Limb (tissue), 2 donors: ENCODE measurements at regions not wholly inside any gene's neighbourhood (a gene's known extent, or its start where the extent isn't known, plus 50 kb on each side); places are given as distances from the start of the nearest gene placed in this dataset.

Experiments used
- DNase-seq, 2 donors: peaks; one replicate each; pipeline ENCODE4 v3.0.0-alpha.2; 2016; ENCODE audit errors: extremely low spot score in 2 of 2

DNA sequence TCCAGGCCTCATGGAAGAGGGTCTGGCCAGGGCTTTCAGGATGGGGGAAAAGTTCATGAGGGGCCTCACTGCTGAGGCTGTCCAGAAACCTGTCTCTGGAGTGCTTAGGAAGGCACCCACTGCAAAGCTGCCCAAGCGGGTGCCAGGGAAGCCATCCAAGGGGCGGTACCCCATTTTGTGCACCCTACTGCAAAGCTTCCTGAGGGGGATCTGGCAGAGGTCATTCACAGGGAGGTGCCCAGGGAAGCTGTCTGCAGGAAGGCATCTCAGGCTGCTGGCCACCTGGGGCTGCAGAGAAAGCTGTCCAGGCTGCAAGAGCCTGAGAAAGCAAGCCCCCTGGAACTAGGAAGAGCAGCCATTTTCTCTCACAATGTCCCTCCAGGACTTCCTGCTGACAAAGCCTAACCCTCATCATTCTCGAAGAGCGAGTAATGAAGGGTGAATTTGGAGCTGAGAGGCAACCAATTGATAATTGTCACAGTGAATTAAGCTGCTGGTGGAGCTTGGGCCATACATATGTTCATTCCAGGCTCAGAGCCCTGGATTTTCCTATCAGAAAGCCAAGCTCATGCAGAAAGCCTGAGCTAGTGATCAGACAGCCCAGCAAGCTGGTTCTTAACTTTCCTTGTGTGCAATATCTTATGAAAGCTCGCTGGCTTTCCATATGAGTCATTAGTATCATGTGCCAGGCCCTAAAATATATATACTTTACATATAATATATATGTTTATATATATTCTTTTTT, 62.2 kb upstream of the SLC22A16 start:
- DNase-seq: no peak

DNA sequence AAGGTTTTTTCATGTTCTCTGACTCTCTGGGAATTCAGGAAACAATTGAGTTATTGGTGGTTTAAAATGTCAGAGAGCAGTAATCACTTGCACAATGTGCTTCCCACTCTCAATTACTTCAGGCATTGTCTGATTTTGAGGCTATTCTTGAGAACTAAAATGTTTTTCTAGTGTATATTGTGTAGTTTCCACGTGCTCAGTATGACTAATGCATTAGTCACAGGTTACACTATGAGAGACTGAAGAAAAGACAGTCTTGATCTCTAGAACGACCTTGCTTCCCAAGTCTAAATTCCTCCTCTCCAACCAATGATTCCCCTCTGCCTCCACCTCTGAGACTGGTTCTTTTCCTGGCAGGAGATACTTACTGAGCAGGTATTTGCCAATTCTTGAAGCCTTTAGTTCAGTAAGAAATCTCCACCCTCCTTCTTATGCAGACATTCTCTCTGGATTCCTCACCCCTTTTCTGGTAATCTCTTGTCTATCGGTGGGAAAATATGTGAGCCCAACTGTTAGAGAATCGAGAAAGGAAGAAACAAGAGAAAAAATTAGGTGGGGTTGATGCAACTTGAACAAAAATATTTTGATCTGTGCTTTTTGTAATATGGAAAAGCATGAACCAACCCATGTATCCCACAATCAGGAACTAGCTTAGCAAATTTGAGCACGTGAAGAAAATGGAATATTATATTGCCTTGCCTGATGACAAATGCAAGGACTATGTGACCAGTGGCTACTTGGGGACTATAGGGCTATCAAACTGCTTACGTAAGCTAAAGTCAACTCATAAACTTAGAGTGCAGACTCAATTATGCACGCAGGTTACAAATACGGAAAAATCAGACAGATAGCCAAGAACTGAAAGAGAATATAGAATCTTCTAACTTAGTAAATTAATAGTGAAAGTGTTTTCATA, 61.1 kb upstream of the SLC22A16 start:
- DNase-seq: no peak

DNA sequence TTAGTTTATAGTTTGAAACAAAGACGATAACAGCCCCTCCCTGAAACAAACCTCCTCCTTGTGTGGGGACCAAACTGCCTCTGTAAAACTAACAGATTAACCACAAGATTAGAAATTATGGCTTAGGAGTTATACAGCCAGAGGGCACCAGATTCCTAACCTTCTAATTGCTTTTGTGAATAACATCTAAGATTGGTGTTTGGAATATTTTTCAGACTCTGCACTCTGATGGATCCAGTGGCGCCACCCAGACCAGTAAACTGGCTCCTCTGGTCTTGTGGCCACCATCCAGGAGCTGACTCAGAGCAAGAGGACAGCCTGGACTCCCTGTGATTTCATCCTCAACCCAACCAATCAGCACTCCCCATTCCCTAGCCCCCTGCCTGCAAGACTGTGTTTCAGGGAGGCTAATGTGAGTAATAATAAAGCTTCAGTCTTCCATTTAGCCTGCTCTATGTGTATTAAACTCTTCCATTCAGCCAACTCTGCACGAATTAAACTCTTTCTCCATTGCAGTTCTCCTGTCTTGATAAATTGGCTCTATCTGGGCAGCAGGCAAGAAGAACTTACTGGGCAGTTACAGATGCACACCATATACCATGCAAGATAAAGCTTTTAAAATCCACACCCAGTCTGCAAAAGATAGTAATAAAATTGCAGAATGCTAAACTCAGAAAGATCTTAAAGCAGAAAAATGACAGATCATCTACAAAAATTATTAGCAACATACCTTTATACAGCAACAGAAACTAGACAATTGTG, 58.5 kb upstream of the SLC22A16 start:
- DNase-seq: no peak

DNA sequence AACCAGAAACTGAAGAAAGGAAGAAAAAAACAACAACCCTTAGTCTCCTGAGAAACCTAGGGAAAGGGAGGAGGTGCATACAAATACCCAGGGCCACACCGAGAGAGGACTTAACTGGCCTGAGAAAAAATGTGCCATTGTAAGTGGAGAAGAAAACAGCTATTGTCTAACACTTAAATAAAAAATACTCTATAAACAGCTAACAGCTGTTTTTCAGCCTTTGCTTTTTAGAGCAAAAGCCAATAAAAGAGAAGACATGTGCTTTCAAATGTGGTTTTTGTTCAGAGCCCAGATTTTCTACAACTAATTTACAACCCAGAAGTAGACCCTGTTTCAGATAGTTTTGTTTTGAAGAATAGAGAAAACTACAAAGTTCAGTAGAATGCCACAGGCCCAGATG, 56.0 kb upstream of the SLC22A16 start:
- DNase-seq: no peak

DNA sequence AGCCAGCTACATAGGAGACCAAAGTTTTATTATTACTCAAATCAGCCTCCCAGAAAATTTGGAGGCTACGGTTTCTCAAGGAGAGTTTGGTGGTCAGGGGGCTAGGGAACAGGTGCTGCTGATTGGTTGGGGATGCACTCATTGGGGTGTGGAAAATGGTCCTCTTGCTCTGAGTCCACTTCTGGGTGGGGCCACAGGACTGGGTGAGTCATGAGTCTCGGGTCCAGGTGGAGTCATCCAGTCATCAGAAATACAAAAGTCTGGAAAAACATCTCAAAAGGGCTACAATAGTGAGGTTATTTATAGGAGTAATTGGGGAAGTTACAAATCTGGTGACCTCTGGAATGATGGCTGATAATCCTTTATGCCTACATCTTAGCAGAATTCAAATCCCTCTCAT, 54.3 kb upstream of the SLC22A16 start:
- no peak for DNase-seq

DNA sequence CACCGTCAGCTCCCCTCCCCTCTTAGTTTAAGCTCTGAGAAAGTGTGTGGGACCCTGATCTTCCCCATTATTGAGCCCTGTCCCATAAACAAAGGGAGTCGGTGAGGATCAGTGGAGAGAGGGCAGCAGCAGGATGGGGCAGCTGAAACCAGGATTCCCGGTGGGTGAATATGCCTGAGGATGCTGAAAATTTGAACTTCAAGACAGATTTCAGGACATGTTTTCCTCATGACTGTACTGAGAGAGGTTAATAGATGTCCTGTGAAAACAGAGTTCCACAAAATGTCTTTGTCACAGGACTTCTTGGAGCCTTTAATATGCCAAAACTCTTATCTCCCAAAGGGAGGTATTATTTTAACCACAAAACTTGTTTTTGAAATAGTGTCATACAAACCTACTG, 53.5 kb upstream of the SLC22A16 start:
- DNase-seq: no peak

DNA sequence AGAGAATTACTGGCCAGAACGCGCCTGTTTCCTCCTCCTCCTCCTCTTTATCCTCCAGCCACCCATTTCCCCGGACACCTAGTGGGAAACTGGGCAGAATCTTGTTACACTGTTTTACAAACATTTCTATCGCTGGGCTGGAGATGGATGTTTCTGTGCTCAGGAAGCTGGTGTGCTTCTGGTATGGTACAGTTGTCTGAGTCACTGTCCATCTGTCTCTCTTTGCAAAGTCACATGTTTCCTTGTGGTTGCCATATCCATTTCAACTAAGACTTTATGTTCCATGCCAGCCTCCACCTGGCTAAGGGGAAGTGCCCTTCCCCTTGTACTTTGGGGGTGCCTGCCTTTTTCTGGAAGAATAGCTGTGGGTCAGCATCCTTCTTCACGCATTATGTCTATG, 52.9 kb upstream of the SLC22A16 start:
- DNase-seq: no peak

DNA sequence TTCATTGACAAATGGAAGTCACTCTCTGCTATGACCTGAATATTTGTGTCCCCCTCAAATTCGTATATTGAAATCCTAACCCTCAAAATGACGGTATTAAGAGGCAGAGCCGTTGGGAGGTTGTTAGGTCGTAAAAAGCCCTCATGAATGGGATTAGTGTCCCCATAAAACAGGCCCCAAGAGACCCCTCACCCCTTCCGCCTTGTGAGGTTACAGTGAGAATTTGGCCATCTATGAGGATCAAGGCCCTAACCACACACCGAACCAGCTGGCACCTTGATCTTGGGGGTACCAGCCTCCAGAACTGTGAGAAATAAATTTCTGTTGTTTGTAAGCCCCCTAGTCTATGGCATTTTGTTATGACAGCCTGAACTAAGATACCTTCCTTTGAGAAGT, 52.5 kb upstream of the SLC22A16 start:
- no peak for DNase-seq

DNA sequence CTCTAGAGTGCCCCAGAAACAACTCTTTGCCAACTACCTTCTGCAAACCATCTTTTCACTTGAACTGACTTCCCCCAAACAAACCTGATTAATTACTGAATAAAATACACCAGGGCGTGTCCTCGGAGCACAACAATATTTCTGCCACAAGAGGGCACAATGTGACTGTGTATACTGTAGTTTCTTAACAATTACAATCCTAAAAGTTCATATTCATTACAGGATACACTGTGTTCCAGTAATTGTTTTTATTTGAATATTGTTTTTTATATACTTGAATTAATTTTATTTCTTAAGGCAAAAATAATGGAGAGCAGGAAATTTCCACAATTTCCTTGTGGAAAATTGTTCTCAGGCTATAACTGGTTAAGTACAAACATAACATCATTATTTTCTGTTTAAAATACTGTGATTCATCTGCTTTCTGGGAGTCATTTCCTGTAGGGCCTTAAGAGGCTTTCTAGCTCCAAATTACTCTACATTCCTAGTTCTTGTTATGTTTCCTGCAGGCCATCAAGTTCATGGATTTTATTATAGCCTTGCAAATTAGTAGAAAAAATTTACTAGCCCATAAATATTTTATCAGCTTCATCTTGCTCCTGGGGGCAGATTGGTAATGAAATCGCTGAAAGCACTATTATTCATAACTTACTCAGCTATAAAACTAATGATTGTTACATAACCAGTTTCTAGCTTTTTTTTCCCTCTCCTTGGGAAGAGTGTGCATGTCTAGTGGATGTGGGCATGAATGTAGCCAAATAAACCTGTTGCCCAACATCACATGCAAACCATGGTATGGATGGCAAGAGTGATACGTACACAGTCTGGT, 51.9 kb upstream of the SLC22A16 start:
- peak; percentile 57 to 81 for DNase-seq

DNA sequence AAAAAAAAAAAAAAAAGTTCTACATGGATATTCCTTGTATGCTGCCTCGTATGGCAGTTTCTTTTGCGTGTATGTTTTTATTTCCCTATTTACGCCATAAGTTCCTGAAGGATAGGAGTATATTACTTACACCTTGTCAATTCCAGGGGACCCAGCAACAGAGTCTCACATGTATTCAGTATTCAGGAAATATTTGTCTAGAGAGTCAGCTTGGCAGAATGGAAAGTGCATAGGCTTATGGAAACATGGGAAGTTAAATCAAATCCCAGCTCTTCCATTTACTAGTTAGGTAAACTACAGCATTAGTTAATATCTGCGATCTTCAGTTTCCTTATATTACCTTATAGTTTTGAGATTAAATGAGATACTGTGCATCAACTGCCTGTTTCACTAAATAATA, 51.1 kb upstream of the SLC22A16 start:
- no peak for DNase-seq

DNA sequence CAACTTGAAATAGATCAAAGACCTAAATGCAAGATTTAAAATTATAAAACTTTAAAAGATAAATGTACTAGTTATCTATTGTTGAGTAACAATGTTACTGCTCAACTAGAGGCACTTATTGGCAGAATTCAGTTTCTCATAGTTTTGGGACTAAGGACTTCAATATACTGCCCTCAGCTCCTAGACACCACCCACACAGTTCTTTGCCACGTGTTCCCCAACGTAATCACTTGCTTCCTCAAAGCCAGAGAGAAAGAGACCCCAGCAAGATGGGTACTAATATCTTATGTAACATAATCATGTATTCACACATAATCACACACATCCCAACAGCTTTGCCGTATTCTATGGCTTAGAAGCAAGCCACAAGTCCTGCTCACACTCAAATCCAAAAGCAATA, 50.3 kb upstream of the SLC22A16 start:
- no peak for DNase-seq
